Left colon (tissue), 2 donors: ENCODE measurements at regions not wholly inside any gene's neighbourhood (a gene's known extent, or its start where the extent isn't known, plus 50 kb on each side); places are given as distances from the start of the nearest gene placed in this dataset.

ENCODE experiments used
- ATAC-seq: fragments of 200-7000 bp; cut with Tn5 transposase; one replicate; pipeline ENCODE4 v1.9.1; 2020; ENCODE audit warnings: mild to moderate bottlenecking, moderate library complexity
- DNase-seq, 2 donors: peaks; one replicate each; pipeline ENCODE4 v3.0.0-alpha.2; 2020
- intact Hi-C, 2 donors: fragments of 100-400 bp; cut with DNase I in 1 of 2; cut with micrococcal nuclease in 1 of 2; formaldehyde crosslinking; loops; one replicate each; pipeline versions ENCODE4 v1.11.2 to v1.14.0; 2022; cut with DNase I, micrococcal nuclease
- donor health status: DM: no; HTN: no; CAD: no.
- donor health status: DM: yes; HTN: yes; CAD: no.

DNA sequence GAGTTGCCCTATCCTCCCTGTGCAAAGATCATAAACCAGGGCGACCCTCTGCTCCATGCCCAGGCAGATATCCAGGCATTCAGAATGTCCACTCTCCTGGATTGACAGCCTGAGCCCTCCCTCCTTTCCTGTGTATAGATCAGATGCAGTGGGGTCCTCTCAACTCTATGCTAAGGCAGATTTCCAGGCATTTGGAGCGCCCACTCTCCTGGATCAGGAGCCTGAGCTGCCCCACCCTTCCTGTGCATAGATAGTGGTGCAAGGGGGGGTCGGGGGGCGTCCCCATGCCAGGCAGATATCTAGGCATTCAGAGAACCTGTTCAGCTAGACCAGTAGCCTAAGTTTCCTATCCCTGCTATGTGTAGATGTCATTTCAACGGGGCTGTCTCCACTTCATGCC is 941.1 kb downstream of the PCDH19 start:
- intact Hi-C loops = no loop called here
- ATAC-seq (no peak), DNase-seq (no peak)

GRCh38 chrX:99461223-99461622 is 948.9 kb downstream of the PCDH19 start:
- DNase-seq = no peak
- no peak for ATAC-seq
- intact Hi-C loops = no loop called here

GRCh38 chrX:99445336-99445735 is 964.7 kb downstream of the PCDH19 start:
- no peak for DNase-seq
- no peak for ATAC-seq
- intact Hi-C loops = no loop called here

- no peak for DNase-seq
- ATAC-seq = no peak
- intact Hi-C loops = no loop called here
These were observed 988.3 kb downstream of the PCDH19 start for GRCh38 chrX:99421796-99422195.

GRCh38 chrX:99415470-99415869 is 994.6 kb downstream of the PCDH19 start:
- DNase-seq (no peak), ATAC-seq (no peak)
- intact Hi-C loops = no loop called here

DNA sequence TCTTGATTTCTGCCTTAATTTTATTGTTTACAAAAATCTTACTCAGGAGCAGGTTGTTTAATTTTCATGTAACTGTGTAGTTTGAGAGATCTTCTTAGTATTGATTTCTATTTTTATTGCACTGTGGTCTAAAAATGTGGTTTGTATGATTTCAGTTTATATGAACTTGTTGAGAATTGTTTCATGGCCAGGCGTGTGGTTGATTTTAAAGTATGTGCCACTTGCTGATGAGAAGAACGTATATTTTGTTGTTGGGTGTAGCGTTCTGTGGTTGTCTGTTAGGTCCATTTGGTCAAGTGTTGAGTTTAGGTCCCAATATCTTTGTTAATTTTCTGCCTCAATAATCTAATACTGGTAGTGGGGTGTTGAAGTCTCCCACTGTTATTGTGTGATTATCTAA is 996.8 kb downstream of the PCDH19 start:
- DNase-seq (no peak), ATAC-seq (no peak)
- intact Hi-C loops = no loop called here

- intact Hi-C loops = no loop called here
- ATAC-seq (no peak), DNase-seq (no peak)
These were observed 1011.5 kb downstream of the PCDH19 start for GRCh38 chrX:99398545-99398944.

GRCh38 chrX:99397879-99398278 is 1012.2 kb downstream of the PCDH19 start:
- DNase-seq = no peak
- intact Hi-C loops = no loop called here

GRCh38 chrX:99394456-99394855 is 1015.6 kb downstream of the PCDH19 start:
- ATAC-seq (no peak), DNase-seq (no peak)
- intact Hi-C loops = no loop called here

More at GRCh38 chrX:99397879-99398278, 1012.2 kb downstream of the PCDH19 start:
- ATAC-seq = no peak

- DNase-seq (no peak), ATAC-seq (no peak)
These were observed 1025.3 kb downstream of the PCDH19 start for GRCh38 chrX:99384594-99385374.

GRCh38 chrX:99383786-99384185 is 1026.3 kb downstream of the PCDH19 start:
- no peak for DNase-seq
- intact Hi-C loops = no loop called here
- ATAC-seq = no peak

More at GRCh38 chrX:99384594-99385374, 1025.3 kb downstream of the PCDH19 start:
- intact Hi-C loops = no loop called here

- ATAC-seq = no peak
- DNase-seq = no peak
- intact Hi-C loops = no loop called here
These were observed 1038.0 kb downstream of the PCDH19 start for GRCh38 chrX:99371976-99372595.

- DNase-seq = no peak
- ATAC-seq = no peak
- intact Hi-C loops = no loop called here
These were observed 1056.7 kb downstream of the PCDH19 start for GRCh38 chrX:99353412-99353811.

GRCh38 chrX:99348256-99348655 is 1061.8 kb downstream of the PCDH19 start:
- intact Hi-C loops = no loop called here
- ATAC-seq = no peak

DNA sequence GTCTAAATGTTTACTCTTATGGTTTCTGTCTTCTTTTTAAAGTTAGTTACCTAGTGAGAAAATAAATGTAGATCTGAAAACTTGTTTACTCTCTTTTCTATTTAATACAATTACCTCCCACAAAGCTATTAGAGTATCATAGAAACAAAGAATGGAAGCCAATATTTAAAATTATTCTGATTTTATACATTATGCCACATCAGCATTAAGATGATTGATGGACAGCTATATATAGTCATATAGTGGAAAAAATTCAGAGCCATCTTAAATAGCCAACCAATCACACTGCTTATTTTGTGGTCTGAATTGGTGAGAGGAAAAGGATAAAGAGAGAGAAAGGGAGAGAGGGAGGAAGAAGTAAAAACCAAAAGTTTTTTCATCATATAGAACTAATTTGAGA is 1101.8 kb downstream of the PCDH19 start:
- DNase-seq (no peak), ATAC-seq (no peak)
- intact Hi-C loops = no loop called here

More at GRCh38 chrX:99348256-99348655, 1061.8 kb downstream of the PCDH19 start:
- no peak for DNase-seq

- intact Hi-C loops = no loop called here
- ATAC-seq = no peak
- no peak for DNase-seq
These were observed 1104.5 kb downstream of the PCDH19 start for GRCh38 chrX:99305573-99305972.

DNA sequence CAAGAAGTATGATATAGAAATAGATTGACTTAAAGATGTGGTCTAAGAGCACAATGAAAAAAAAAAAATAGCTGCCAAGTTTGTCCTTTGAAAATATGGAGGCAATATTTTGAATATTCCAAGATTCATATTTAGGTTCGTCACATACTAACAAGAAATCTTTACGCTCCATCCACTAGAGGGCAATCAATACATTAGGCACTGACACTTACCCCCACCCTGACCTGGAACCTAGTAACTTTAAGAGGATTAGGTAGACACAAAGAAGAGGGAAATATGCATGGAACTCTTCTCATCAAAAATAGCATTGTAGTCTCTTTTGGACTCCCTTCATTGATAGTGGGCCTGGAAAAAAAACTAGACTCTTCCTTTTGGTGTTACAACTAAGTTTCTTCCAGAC is 1108.1 kb downstream of the PCDH19 start:
- intact Hi-C loops = no loop called here
- ATAC-seq = no peak
- no peak for DNase-seq

DNA sequence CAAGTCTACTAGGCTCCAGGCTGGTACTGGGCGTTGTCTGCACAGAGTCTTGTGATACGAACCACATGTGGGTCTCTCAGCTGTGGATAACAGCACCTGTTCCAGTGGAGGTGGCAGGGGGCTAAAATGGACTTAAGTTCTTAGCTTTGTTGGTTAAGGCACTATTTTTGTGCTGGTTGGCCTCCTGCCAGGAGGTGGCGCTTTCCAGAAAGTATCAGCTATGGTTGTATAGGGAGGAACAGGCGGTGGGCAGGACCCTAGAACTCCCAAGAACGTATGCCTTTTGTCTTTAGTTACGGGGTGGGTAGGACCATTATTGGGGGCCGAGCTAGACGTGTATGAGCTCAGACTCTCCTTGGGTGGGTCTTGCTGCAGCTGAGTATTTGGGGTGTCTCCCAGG is 1138.4 kb downstream of the PCDH19 start:
- ATAC-seq (no peak), DNase-seq (no peak)
- intact Hi-C loops = no loop called here

- ATAC-seq (no peak), DNase-seq (no peak)
These were observed 1143.8 kb downstream of the PCDH19 start for GRCh38 chrX:99266255-99266654.

DNA sequence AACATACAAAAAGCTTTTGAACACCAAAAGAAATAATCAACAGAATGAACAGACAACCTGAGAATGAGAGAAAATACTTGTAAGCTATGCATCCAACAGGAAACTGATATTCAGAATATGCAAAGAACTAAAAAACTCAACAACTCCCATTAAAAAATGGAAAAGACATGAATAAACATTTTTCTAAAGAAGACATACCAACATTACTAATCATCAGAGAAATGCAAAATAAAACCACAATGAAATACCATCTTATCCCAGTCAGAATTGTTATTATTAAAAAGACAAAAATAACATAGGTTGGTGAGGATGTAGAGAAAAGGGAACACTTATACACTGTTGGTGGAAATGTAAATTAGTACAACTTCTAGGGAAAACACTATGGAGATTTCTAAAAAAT is 1161.9 kb downstream of the PCDH19 start:
- intact Hi-C loops = no loop called here
- no peak for ATAC-seq

More at GRCh38 chrX:99266255-99266654, 1143.8 kb downstream of the PCDH19 start:
- intact Hi-C loops = no loop called here

DNA sequence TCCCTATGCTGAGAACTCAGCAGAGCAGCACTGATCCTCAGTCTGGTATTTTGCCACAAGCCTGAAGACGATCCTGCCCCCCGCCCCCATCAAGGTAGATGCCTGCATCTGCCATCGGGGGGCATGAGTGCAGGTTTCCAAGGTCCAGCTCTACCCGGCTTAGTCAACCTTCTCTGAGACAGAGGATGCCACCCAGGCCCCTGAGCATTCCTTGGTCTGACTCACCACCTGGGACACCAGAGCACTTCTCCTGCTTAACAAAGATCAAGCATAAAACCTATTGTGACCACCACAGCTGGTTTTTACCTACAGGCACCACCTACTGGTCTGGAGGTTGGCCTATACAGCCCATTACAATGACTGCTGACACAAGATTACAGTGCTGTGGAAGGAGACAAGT is 1168.1 kb downstream of the PCDH19 start:
- ATAC-seq (no peak), DNase-seq (no peak)
- intact Hi-C loops = no loop called here

More for the DNA sequence above, 1161.9 kb downstream of the PCDH19 start:
- no peak for DNase-seq
